ENCODE measurements at regions not wholly inside any gene's neighbourhood (a gene's known extent, or its start where the extent isn't known, plus 50 kb on each side); places are given as distances from the start of the nearest gene placed in this dataset.

DNA sequence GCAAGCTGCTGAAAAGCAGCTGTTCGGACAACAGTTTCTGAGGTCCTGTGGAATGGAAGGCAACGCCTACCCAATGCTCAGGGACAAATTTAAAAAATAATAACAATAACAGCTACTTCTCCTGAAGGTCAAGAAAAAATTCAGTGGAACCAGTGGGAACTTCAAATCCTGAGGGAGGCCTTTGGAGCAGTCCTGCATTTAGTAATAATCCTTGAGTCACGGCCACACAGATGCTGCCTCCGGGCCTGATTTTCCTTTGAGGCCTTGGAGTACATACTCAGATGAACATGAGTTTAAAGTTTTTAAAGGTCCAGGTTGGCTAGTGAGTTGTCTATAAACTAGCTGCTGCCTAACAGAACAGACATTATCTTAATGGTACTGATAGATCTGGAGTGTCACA lies 268.0 kb downstream of the MSRB3 start (continued):
- TF ChIP-seq RB1 (IDR thresholded peaks at IDR 0.05; ENCODE audit: low read depth) = no peak
- TF ChIP-seq NR2F6 (CRISPR knock-in tag; IDR thresholded peaks at IDR 0.05) = no peak
- no peak for TF ChIP-seq XRCC3 (IDR thresholded peaks at IDR 0.05)
- no peak for TF ChIP-seq POU5F1 (IDR thresholded peaks at IDR 0.05; ENCODE audit: borderline replicate concordance, low read depth, low read length, partially characterized antibody)
- no peak for TF ChIP-seq ATF1 (CRISPR knock-in tag; IDR thresholded peaks at IDR 0.05)
- no peak for TF ChIP-seq ATF1 (tag; IDR thresholded peaks at IDR 0.05)
- TF ChIP-seq ESRRA (IDR thresholded peaks at IDR 0.05; ENCODE audit: borderline replicate concordance, low read depth) = no peak
- TF ChIP-seq, protein P1, sequence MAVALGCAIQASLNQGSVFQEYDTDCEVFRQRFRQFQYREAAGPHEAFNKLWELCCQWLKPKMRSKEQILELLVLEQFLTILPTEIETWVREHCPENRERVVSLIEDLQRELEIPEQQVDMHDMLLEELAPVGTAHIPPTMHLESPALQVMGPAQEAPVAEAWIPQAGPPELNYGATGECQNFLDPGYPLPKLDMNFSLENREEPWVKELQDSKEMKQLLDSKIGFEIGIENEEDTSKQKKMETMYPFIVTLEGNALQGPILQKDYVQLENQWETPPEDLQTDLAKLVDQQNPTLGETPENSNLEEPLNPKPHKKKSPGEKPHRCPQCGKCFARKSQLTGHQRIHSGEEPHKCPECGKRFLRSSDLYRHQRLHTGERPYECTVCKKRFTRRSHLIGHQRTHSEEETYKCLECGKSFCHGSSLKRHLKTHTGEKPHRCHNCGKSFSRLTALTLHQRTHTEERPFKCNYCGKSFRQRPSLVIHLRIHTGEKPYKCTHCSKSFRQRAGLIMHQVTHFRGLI (CRISPR knock-in tag; IDR thresholded peaks at IDR 0.05) = no peak
- no peak for TF ChIP-seq STAT5A (IDR thresholded peaks at IDR 0.05; ENCODE audit: borderline replicate concordance, low read length)
- no peak for TF ChIP-seq SOX6 (IDR thresholded peaks at IDR 0.05)
- TF ChIP-seq ADNP (tag; IDR thresholded peaks at IDR 0.05) = no peak
- no peak for TF ChIP-seq TAL1 (IDR thresholded peaks at IDR 0.05)
